ENCODE measurements at regions not wholly inside any gene's neighbourhood (a gene's known extent, or its start where the extent isn't known, plus 50 kb on each side); places are given as distances from the start of the nearest gene placed in this dataset.

DNA sequence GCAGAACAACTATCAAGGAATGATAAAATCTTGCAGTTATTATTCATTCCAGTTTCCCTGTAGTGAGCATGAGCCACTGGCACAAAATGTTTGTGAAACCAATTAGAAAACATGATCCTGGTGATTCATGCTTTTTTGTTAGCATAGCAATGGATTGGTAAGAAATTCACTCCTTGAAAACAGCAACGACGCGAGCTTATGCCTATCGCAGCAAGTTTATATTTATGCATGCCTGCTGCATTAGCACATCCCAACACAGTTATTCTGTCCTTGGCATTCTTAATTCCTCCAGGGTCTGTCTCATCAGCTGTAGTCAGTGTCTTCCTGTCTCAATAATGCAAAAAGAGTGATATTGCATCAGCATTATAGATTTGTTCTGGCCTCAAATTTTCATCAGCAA, 975.9 kb downstream of the STIM2 start:
- POLR2A ChIA-PET: no interaction called here

DNA sequence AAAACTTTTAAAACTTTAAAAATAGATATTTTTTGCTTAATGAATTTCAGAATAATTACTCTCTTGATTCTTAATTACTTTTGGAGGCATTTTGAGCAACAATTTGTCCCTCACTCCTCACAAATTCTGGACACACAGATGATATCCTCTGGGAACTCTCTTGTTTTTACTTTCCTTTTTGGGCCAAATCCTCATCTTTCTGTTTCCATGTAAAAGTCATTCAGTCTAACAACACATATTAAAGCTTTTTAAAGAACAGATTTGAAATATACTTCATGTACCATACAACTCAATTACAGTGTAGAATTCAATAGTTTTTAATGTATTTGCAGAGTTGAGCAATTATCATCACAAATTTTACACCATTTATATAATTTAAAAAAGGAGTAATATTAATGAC, 983.1 kb downstream of the STIM2 start:
- TF ChIP-seq, protein P1, sequence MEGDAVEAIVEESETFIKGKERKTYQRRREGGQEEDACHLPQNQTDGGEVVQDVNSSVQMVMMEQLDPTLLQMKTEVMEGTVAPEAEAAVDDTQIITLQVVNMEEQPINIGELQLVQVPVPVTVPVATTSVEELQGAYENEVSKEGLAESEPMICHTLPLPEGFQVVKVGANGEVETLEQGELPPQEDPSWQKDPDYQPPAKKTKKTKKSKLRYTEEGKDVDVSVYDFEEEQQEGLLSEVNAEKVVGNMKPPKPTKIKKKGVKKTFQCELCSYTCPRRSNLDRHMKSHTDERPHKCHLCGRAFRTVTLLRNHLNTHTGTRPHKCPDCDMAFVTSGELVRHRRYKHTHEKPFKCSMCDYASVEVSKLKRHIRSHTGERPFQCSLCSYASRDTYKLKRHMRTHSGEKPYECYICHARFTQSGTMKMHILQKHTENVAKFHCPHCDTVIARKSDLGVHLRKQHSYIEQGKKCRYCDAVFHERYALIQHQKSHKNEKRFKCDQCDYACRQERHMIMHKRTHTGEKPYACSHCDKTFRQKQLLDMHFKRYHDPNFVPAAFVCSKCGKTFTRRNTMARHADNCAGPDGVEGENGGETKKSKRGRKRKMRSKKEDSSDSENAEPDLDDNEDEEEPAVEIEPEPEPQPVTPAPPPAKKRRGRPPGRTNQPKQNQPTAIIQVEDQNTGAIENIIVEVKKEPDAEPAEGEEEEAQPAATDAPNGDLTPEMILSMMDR (IDR thresholded peaks at IDR 0.05; ENCODE audit: insufficient read depth, low read length, missing control alignments): no peak
- CTCF ChIA-PET: no interaction called here
- no peak overlapping the region for H3K4me3 ChIP-seq (ENCODE audit: low read depth, low read length)
- DNase-seq (ENCODE audit: low read depth, low spot score): no peak
- POLR2A ChIA-PET: no interaction called here

More for the DNA sequence above, 975.9 kb downstream of the STIM2 start:
- no peak overlapping the region for H3K4me3 ChIP-seq (ENCODE audit: low read depth, low read length)
- TF ChIP-seq, protein P1 (IDR thresholded peaks at IDR 0.05; ENCODE audit: insufficient read depth, low read length, missing control alignments): no peak
- CTCF ChIA-PET: no interaction called here
- DNase-seq (ENCODE audit: low read depth, low spot score): no peak

DNA sequence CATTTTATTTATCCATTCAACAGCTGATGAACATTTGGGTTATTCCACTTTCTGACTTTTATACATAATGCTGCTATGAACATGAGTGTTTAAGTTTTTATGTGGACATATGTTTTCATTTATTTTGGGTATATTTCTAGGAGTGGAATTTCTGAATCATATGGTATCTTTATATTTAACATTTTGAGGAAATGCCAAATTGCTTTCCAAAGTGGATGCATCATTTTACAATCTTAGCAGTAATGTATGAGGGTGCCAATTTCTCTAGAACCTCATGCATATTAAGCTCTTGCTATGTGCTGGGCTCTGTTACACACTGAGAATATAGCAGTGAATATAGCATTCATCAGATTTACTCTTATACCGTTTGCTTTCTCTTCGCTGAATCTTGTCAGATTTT, 983.7 kb downstream of the STIM2 start:
- no peak for DNase-seq (ENCODE audit: low read depth, low spot score)
- no peak overlapping the region for H3K4me3 ChIP-seq (ENCODE audit: low read depth, low read length)
- POLR2A ChIA-PET: no interaction called here
- TF ChIP-seq, protein P1 (IDR thresholded peaks at IDR 0.05; ENCODE audit: insufficient read depth, low read length, missing control alignments): no peak
- CTCF ChIA-PET: no interaction called here

DNA sequence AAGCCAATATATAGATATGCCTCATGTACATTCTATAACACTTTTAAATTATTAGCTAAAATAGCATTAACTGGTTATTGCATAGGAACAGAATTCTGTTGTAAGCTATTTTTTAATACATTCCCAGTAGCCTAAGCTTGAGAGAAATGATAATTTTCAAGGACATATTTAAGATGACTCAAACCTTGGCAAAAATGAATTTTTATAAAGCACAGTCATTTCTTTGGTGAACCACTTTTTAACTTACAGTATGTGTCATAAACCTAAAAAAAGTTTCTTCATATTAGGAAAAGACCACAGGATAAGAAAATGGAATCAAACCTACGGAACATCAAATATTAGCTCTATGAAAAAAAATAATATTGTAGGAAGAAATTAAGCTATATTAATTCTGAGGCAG, 986.3 kb downstream of the STIM2 start:
- ChIA-PET POLR2A (no interaction called here), CTCF (no interaction called here)
- no peak overlapping the region for H3K4me3 ChIP-seq (ENCODE audit: low read depth, low read length)
- DNase-seq (ENCODE audit: low read depth, low spot score): no peak
- TF ChIP-seq, protein P1 (IDR thresholded peaks at IDR 0.05; ENCODE audit: insufficient read depth, low read length, missing control alignments): no peak

DNA sequence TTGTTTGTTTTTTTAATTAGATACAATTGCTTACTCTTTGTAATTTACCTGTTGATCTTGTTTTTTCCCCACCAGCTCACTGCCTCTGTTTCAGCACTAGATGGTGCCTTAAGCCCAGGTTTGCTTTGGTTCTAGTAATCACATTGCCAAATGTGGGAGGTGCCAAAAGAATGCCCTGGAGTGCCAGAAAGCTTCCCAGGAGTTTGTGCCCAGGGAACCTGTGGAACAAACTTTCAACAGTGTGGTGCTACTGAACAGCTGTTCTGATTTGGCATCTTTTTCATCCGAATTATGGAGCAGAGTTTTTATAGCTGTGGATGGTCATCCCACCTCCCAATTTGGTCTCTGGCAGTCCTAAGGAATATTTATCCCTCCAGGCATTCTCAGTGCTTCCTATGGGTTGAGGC, 1000.7 kb downstream of the STIM2 start:
- no peak for DNase-seq (ENCODE audit: low read depth, low spot score)
- ChIA-PET CTCF (no interaction called here), POLR2A (no interaction called here)
- H3K4me3 ChIP-seq (ENCODE audit: low read depth, low read length): no peak overlapping the region
- TF ChIP-seq, protein P1 (IDR thresholded peaks at IDR 0.05; ENCODE audit: insufficient read depth, low read length, missing control alignments): no peak

DNA sequence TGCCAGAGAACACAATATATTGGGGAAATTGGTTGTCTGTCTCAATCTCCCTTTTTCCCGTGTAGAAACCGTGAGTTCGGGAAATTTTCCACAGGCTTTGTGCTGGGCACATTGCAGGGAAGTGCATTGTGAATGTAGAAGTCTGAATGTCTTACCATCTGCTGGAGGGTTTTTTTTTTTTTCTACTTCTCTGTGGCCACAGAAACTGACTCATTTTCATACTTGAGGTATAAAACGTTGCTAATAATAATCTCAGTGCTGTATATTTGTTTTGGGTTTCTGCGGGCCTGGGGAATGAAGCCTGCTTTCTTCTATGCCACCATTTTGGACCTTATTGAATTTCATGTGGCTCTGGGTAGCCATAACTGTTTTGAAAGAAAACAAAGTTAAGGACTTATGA, 1001.2 kb downstream of the STIM2 start:
- POLR2A ChIA-PET: no interaction called here
- H3K4me3 ChIP-seq (ENCODE audit: low read depth, low read length): no peak overlapping the region
- TF ChIP-seq, protein P1 (IDR thresholded peaks at IDR 0.05; ENCODE audit: insufficient read depth, low read length, missing control alignments): no peak
- CTCF ChIA-PET: no interaction called here
- no peak for DNase-seq (ENCODE audit: low read depth, low spot score)
